H9 (cell line): ENCODE measurements at regions not wholly inside any gene's neighbourhood (a gene's known extent, or its start where the extent isn't known, plus 50 kb on each side); places are given as distances from the start of the nearest gene placed in this dataset.

ENCODE experiments used
- DNase-seq: peaks from one replicate; pipeline ENCODE4 v3.0.0-alpha.2; 2017
- H2AFZ ChIP-seq: one replicate; pipeline ENCODE4 v1.6.1; 2013; ENCODE audit warnings: mild to moderate bottlenecking, low read length, control low read depth, moderate library complexity
- H2AK5ac ChIP-seq: 2 replicates; pipeline ENCODE4 v1.6.1; 2013; ENCODE audit warnings: low read length, control low read depth, mixed read lengths; ENCODE audit not compliant: insufficient read length
- H2BK120ac ChIP-seq: one replicate; pipeline ENCODE4 v1.6.1; 2013; ENCODE audit warnings: low read depth, mild to moderate bottlenecking, low read length, control low read depth, inconsistent platforms; ENCODE audit not compliant: poor library complexity, severe bottlenecking
- H2BK12ac ChIP-seq: 2 replicates; pipeline ENCODE4 v1.6.1; 2013; ENCODE audit warnings: low read length, control low read depth, mixed read lengths, low read depth; ENCODE audit not compliant: insufficient read length
- H2BK15ac ChIP-seq: 2 replicates; pipeline ENCODE4 v1.6.1; 2013; ENCODE audit warnings: low read depth, low read length, control low read depth
- H2BK20ac ChIP-seq: one replicate; pipeline ENCODE4 v1.6.1; 2013; ENCODE audit warnings: low read depth, mild to moderate bottlenecking, low read length, control low read depth, inconsistent platforms; ENCODE audit not compliant: poor library complexity, severe bottlenecking
- H2BK5ac ChIP-seq: 2 replicates; pipeline ENCODE4 v1.6.1; 2013; ENCODE audit warnings: low read length, control low read depth, mixed read lengths; ENCODE audit not compliant: insufficient read length
- H3K14ac ChIP-seq: 2 replicates; pipeline ENCODE4 v1.6.1; 2013; ENCODE audit warnings: low read length, control low read depth; ENCODE audit not compliant: insufficient read depth
- H3K18ac ChIP-seq: 2 replicates; pipeline ENCODE4 v1.6.1; 2013; ENCODE audit warnings: low read depth, mild to moderate bottlenecking, mixed read lengths, low read length, control low read depth; ENCODE audit not compliant: insufficient read length
- H3K23ac ChIP-seq: 2 replicates; pipeline ENCODE4 v1.6.1; 2013; ENCODE audit warnings: low read length, control low read depth, mixed read lengths, low read depth; ENCODE audit not compliant: insufficient read length
- H3K23me2 ChIP-seq: 2 replicates; pipeline ENCODE4 v1.6.1; 2013; ENCODE audit warnings: low read depth, mild to moderate bottlenecking, mixed read lengths, low read length, control low read depth; ENCODE audit not compliant: insufficient read length, poor library complexity, severe bottlenecking
- H3K27ac ChIP-seq: 2 replicates; pipeline ENCODE4 v1.5.1; 2013; ENCODE audit warnings: low read length, control low read depth, mixed read lengths, low read depth; ENCODE audit not compliant: insufficient read length
- H3K27me3 ChIP-seq: 2 replicates; pipeline ENCODE4 v1.6.1; 2013; ENCODE audit warnings: low read length, control low read depth, inconsistent platforms; ENCODE audit not compliant: insufficient read depth
- H3K4ac ChIP-seq: 2 replicates; pipeline ENCODE4 v1.6.1; 2013; ENCODE audit warnings: low read depth, mild to moderate bottlenecking, control low read depth, inconsistent platforms, low read length, moderate library complexity
- H3K4me1 ChIP-seq: 2 replicates; pipeline ENCODE4 v1.6.1; 2013; ENCODE audit warnings: low read length, control low read depth, inconsistent platforms; ENCODE audit not compliant: insufficient read depth
- H3K4me2 ChIP-seq: 2 replicates; pipeline ENCODE4 v1.6.1; 2013; ENCODE audit warnings: low read length, control low read depth, mixed read lengths; ENCODE audit not compliant: insufficient read length, insufficient read depth
- H3K56ac ChIP-seq: 2 replicates; pipeline ENCODE4 v1.6.1; 2013; ENCODE audit warnings: low read depth, mild to moderate bottlenecking, mixed read lengths, low read length, control low read depth; ENCODE audit not compliant: insufficient read length
- H3K79me1 ChIP-seq: 2 replicates; pipeline ENCODE4 v1.6.1; 2013; ENCODE audit warnings: low read depth, mild to moderate bottlenecking, moderate library complexity, low read length, control low read depth, inconsistent platforms; ENCODE audit not compliant: insufficient read depth, poor library complexity, severe bottlenecking
- H3K79me2 ChIP-seq: 2 replicates; pipeline ENCODE4 v1.6.1; 2013; ENCODE audit warnings: low read length, control low read depth, inconsistent platforms; ENCODE audit not compliant: insufficient read depth
- H3K9ac ChIP-seq: 2 replicates; pipeline ENCODE4 v1.6.1; 2013; ENCODE audit warnings: low read length, control low read depth, mixed read lengths; ENCODE audit not compliant: insufficient read length; ENCODE audit errors: extremely low read depth
- H3K9me3 ChIP-seq: one replicate; pipeline ENCODE4 v1.6.1; 2013; ENCODE audit warnings: low read depth, low read length, inconsistent platforms; ENCODE audit not compliant: control insufficient read depth
- H3T11ph ChIP-seq: one replicate; pipeline ENCODE4 v1.6.1; 2013; ENCODE audit warnings: mild to moderate bottlenecking, low read length, control low read depth, inconsistent platforms
- H4K20me1 ChIP-seq: one replicate; pipeline ENCODE4 v1.6.1; 2013; ENCODE audit not compliant: control insufficient read depth, insufficient read length, insufficient read depth
- H4K5ac ChIP-seq: 2 replicates; pipeline ENCODE4 v1.6.1; 2013; ENCODE audit warnings: low read depth, mild to moderate bottlenecking, mixed read lengths, low read length, control low read depth; ENCODE audit not compliant: insufficient read length
- H4K8ac ChIP-seq: replicated peaks from 2 replicates; pipeline ENCODE4 v1.6.1; 2013; ENCODE audit warnings: low read length, control low read depth, mixed read lengths, low read depth; ENCODE audit not compliant: insufficient read length
- H4K91ac ChIP-seq: 2 replicates; pipeline ENCODE4 v1.6.1; 2013; ENCODE audit warnings: low read depth, mild to moderate bottlenecking, moderate library complexity, mixed read lengths, low read length, control low read depth; ENCODE audit not compliant: insufficient read length
- H3K27ac Mint-ChIP-seq, 3 experiments: 2 replicates in 2 of 3; 3 replicates in 1 of 3; pipeline ENCODE4 v1.8.0; 2020 to 2021; ENCODE audit warnings: mixed read lengths in 3 of 3, mild to moderate bottlenecking in 1 of 3, moderate library complexity in 1 of 3
- H3K27me3 Mint-ChIP-seq: 2 replicates; pipeline ENCODE4 v1.8.0; 2021; ENCODE audit warnings: low read depth, mild to moderate bottlenecking, moderate library complexity, mixed read lengths
- H3K36me3 Mint-ChIP-seq, 3 experiments: 2 replicates in 2 of 3; 3 replicates in 1 of 3; pipeline ENCODE4 v1.8.0; 2020 to 2021; ENCODE audit warnings: low read depth in 3 of 3, mixed read lengths in 3 of 3; ENCODE audit not compliant: insufficient read depth in 1 of 3
- H3K4me1 Mint-ChIP-seq, 2 experiments: 2 replicates each; pipeline ENCODE4 v1.8.0; 2020; ENCODE audit warnings: mixed read lengths in 2 of 2
- H3K4me3 Mint-ChIP-seq, 2 experiments: 2 replicates in 1 of 2; 3 replicates in 1 of 2; pipeline ENCODE4 v1.8.0; 2020 to 2021; ENCODE audit warnings: mild to moderate bottlenecking in 2 of 2, mixed read lengths in 2 of 2, moderate library complexity in 1 of 2
- H3K9me3 Mint-ChIP-seq, 2 experiments: 2 replicates in 1 of 2; 3 replicates in 1 of 2; pipeline ENCODE4 v1.8.0; 2020; ENCODE audit warnings: mild to moderate bottlenecking in 2 of 2, mixed read lengths in 2 of 2, moderate library complexity in 1 of 2
- WGBS: extraction: QIAGEN DNeasy Blood & Tissue Kit; methylation state at CpG from one replicate; pipeline ENCODE4 v1.1.7; 2013; ENCODE audit warnings: missing lambda C conversion rate, low lambda C conversion rate, mixed read lengths; ENCODE audit not compliant: insufficient read length; ENCODE audit errors: extremely low coverage; 5-methylcytosine and 5-hydroxymethylcytosine counted together
- TF ChIP-seq, protein P1 (sequence below): fragments of 200-600 bp; sonication (generic); conservative IDR thresholded peaks from 3 replicates; pipeline ENCODE4 v1.8.0; 2021; ENCODE audit warnings: antibody characterized with exemption, mild to moderate bottlenecking

DNA sequence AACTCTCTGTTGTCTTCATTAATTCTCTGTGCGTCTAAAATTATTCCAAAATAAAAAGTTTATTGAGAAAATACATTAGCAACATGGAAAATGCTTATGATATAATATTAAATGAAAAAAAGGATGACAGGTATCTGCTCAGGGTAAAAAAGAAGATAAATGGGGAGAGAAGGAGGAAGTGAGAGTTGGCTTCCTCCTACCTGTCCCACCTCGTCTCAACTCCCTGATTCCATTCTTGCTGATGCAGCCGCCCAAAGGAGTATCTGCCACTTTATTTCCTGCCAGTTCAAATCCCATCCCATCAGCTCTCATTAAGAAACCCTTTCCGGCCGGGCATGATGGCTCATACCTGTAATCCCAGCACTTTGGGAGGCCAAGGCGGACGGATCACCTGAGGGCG is 72.5 kb upstream of the ALOX12 start:
- no peak overlapping the region for H4K5ac ChIP-seq
- H3K4me3 Mint-ChIP-seq = no peak overlapping the region
- no peak overlapping the region for H3K27ac Mint-ChIP-seq
- H3K4me2 ChIP-seq = no peak overlapping the region
- H3K9ac ChIP-seq = no peak overlapping the region
- H2BK12ac ChIP-seq = no peak overlapping the region
- no peaks in the 10 kb centered on the region for H3K79me1 ChIP-seq
- no peak overlapping the region for H3K14ac ChIP-seq
- H3K23me2 ChIP-seq = no peaks in the 10 kb centered on the region
- peaks cover 3 to 56% (median 8%) of the 10 kb centered on the region in 3 experiments; a peak in 6 of 7 replicates for H3K36me3 Mint-ChIP-seq
- peaks cover 19% of the 10 kb centered on the region for H3K27me3 Mint-ChIP-seq
- WGBS = no CpG with 5 or more reads among the region's 8 CpGs
- H4K8ac ChIP-seq = no peak overlapping the region
- H2BK120ac ChIP-seq = no peak overlapping the region
- no peak overlapping the region for H3K4ac ChIP-seq
- H3K18ac ChIP-seq = no peak overlapping the region
- no peaks in the 10 kb centered on the region; the same call in 1 of the 2 replicates for H3K79me2 ChIP-seq
- no peak overlapping the region for H2AFZ ChIP-seq
- H2BK5ac ChIP-seq = no peak overlapping the region
- no peak overlapping the region for H4K91ac ChIP-seq
- no peak overlapping the region for H3K23ac ChIP-seq
- no peak overlapping the region for H2AK5ac ChIP-seq
- H3K27me3 ChIP-seq = no peaks in the 10 kb centered on the region
- H3K9me3 ChIP-seq = no peaks in the 10 kb centered on the region
- H3K27ac ChIP-seq = no peak overlapping the region
- H2BK15ac ChIP-seq = no peak overlapping the region
- DNase-seq = no peak
- H3K56ac ChIP-seq = no peak overlapping the region
- H2BK20ac ChIP-seq = no peak overlapping the region
- H3T11ph ChIP-seq = no peak overlapping the region
- no peaks in the 10 kb centered on the region for H3K4me1 ChIP-seq
- H4K20me1 ChIP-seq = no peaks in the 10 kb centered on the region
- TF ChIP-seq, protein P1, sequence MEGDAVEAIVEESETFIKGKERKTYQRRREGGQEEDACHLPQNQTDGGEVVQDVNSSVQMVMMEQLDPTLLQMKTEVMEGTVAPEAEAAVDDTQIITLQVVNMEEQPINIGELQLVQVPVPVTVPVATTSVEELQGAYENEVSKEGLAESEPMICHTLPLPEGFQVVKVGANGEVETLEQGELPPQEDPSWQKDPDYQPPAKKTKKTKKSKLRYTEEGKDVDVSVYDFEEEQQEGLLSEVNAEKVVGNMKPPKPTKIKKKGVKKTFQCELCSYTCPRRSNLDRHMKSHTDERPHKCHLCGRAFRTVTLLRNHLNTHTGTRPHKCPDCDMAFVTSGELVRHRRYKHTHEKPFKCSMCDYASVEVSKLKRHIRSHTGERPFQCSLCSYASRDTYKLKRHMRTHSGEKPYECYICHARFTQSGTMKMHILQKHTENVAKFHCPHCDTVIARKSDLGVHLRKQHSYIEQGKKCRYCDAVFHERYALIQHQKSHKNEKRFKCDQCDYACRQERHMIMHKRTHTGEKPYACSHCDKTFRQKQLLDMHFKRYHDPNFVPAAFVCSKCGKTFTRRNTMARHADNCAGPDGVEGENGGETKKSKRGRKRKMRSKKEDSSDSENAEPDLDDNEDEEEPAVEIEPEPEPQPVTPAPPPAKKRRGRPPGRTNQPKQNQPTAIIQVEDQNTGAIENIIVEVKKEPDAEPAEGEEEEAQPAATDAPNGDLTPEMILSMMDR = no peak
- no peaks in the 10 kb centered on the region for H3K4me1 Mint-ChIP-seq
- peaks cover 17 to 57% of the 10 kb centered on the region in 2 experiments for H3K9me3 Mint-ChIP-seq
